HG03432 (cell line): ENCODE measurements at regions not wholly inside any gene's neighbourhood (a gene's known extent, or its start where the extent isn't known, plus 50 kb on each side); places are given as distances from the start of the nearest gene placed in this dataset.
"Not testable (repeated sequence)": the region's sequence is repeated elsewhere in the genome, so short reads cannot be mapped to it uniquely, and the experiment has no call there.

ENCODE experiments used
- ATAC-seq: cut with Tn5 transposase; IDR thresholded peaks from one replicate; pipeline ENCODE4 v1.9.1; 2021; ENCODE audit warnings: mild to moderate bottlenecking, moderate library complexity; ENCODE audit not compliant: unreplicated experiment

DNA sequence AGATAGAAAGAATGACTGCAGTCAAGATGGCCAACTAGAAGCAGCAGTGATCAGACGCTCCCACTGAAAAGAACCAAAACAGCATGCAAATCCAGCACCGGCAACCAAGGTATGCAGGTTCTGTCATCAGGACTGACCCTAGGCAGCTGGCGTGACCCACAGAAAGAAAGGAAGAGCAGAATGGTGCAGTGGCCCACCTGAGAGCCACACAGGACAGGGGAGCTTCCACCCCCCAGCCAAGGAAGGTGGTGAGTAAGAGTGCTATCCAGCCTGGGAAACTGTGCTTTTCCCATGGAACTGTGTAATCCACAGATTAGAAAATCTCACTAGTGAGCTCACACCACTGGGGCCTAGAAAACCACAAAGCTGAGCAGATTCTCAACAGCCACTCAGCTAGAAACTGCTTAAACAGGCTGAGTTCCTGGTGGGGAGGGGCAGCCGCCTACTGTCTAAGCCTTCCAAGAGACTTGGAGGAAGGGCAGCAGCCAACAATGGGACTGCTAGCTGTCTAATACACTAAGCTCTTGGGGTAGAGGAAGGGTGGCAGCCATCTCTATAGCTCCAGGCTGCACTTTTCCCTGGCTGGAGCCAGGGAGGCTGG lies 127.9 kb downstream of the EVA1A start:
- peak; percentile 86 for ATAC-seq

DNA sequence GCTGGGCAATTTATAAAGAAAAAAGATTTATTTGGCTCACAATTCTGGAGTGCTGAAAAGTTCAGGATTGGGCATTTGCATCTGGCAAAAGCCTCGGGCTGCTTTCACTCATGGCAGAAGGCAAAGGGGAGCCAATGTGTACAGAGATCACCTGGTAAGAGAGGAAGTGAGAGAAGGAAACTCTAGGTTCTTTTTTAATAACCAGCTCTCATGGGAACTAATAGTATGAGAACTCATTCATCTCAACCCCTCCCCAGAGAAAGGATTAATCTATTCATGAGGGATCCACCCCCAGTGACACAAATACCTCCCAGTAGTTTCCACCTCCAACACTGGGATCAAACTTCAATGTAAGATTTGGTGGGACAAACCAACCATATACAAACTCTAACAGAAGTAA lies 129.0 kb downstream of the EVA1A start:
- peak; percentile 68 for ATAC-seq

- ATAC-seq = no peak
Measured at GRCh38 chr2:75431276-75431675, 129.5 kb downstream of the EVA1A start.

DNA sequence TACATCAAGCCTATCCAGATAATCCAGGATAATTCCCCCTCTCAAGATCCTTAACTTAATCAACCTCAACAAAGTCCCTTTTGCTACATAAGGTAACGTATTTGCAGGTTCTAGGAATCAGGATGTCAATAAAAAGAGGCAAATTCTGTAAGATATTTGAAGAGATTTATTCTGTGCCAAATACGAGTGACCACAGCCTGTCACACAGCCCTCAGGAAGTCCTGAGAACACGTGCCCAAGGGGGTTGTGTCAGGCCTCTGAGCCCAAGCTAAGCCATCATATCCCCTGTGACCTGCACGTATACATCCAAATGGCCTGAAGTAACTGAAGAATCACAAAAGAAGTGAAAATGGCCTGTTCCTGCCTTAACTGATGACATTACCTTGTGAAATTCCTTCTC lies 130.3 kb downstream of the EVA1A start:
- not testable (repeated sequence) for ATAC-seq

- ATAC-seq = peak; percentile 10
Measured at GRCh38 chr2:75428646-75429443, 131.9 kb downstream of the EVA1A start.

GRCh38 chr2:75428060-75428459 lies 132.7 kb downstream of the EVA1A start:
- no peak for ATAC-seq

GRCh38 chr2:75424936-75425619 lies 135.7 kb downstream of the EVA1A start:
- ATAC-seq = no peak

DNA sequence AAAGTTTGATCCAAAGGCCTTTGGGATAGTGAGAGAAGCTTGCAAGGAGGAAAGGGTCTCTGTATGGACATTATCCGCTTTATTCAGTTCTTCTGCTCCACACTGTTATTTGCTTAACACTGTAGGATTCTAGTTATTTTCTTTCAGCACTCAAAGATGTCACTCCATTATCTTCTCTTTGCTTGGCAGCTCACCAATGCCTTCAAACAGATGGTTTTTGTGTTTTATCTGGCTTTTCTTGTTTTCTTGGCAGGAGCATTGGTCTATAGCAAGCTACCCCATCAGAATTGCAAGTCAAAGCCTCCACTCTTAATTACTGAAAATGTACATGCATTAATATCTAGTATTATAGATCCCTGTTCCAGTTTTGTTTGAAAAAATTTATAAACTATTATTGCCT lies 138.8 kb downstream of the EVA1A start:
- ATAC-seq = no peak

DNA sequence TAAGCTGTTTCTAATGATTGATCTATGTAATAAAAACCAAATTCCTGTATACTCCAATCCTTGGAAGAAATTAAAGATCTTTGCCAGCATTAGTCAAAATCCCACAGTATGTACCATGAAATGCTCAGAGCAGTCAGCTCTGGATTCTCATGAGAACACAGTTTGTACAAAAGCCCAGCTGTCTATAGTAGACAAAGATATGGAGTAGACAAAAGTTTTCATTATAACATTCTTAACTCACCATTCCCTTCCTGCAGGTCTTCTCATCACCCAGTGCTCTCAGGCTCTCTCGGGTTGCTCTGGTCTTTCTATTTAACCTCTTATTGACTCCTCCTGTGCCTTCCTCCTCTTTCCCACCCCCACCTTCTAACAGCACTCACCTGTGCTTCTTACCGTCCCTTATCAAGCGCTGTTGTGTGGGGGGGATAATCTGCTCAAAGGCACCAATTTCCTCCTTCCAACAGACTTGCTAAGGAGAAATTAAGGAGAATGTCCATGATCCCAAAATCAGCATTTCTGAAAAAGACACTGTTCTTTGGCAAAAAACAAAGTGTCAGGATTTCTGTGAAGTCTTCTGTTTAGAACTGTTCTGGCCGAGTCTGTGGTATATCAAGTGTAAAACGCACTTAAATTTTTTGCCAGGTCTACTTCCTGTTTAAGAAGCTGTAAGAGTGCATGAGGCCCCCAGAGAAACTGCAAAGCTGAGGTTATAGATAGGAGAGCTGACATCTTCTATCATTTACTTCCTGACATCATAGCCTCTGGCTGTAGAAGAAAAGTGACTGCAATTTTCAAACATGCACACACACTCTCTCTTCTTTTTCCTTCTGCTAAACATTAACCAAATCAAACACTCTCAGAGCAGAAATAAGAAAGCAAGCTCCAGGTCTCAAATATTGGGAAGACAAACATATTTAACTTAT lies 144.1 kb downstream of the EVA1A start:
- ATAC-seq = peak; percentile 84

DNA sequence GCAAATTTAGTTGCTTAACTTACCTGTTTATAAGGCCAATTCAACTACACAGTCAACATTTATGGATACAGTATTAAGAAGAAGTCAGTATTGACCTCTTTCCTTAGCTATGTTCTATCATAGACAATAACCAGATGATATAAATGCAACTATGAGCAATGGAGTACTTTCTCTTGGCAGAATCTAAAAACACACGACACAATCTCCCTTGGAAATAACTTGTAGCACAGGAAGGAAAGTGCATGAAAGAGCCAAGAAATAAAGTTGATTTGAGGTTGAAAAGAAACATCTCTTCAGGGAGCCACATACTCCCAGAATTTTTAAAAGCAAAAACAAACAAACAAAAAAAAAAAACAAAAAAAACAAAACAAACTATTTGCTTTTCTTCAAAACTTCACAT lies 145.0 kb downstream of the EVA1A start:
- ATAC-seq = no peak

GRCh38 chr2:75415111-75415626 lies 145.6 kb downstream of the EVA1A start:
- no peak for ATAC-seq

- ATAC-seq = no peak
Measured at GRCh38 chr2:75411574-75411973, 149.2 kb downstream of the EVA1A start.

GRCh38 chr2:75410702-75411101 lies 150.0 kb downstream of the EVA1A start:
- no peak for ATAC-seq

DNA sequence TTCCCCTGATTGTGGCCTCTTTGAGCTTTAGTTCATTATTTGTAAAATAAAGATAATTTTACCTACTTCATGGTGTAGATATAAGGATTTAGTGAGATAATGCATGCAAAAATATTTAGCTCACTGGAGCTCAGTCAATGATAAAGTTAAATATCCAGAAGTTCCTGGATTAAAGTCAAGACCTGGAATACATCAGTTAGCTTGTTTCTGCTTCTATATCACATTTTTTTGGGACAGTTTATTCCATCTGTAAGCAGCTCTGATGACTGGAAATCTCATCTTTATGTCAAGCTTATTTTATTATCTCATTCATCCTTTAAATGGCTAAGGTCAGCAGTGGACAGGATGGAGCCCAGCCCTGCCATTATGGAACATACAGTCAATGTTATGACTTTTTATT lies 152.0 kb downstream of the EVA1A start:
- no peak for ATAC-seq

DNA sequence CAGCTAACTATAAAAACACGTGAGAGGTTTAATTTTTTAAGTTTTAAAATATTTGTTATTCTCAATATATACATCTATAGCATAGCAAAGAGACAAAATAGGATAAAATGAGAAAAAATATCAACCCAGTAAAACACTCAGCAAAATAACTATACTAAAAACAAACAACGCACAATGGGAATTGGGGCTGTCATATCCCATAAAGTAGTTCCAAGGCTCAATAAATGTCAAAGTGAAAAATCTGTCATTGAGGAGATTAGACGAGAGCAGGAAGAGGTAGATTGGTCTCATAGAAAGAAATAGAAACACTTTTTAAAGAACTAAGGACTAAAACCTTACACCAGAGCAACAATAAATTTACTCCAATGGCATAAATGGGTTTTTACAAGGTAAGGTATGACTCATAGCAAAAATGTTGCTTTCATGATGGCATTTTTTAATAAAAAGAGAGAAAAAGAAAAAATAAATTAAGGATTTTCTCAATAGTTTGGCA lies 153.7 kb downstream of the EVA1A start:
- ATAC-seq = no peak

DNA sequence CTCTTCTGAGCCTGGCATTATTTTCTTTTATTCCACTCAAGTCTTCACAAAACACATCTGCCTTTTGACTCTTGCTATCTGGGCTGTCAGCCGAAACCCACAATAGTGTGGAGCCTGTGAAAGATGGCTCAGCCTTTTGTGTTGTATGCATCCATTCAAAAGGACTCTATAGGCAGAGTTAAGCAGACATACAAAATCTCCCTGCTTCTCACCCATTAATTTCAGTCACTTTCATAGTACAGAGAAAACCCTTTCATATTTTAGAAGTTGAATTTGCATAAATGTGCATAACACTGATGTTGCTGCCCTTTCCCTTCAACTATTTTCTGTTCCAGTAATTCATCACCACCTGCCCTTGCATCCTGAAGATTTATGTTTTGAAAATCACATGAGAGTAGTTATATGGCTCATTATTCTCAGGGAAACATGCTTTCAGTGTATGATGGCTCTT lies 154.6 kb downstream of the EVA1A start:
- no peak for ATAC-seq

DNA sequence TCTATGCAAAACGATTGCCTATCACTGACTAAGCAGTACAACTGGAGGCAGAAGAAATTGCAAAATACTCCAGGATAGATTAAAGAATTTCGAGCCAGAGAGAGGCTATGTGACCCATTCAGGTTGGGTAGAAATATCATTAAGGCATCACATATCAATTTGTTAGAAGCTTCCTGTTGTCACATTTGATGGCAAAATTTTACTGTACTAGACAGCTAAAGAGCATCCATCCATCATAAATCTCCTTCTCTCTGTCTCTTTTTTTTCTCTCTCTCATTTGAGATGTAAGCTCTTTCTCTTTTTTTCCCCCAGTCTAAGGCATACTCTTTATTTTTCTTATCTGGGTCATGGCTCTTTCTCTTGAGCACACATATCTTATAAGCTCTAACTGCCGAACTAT lies 155.7 kb downstream of the EVA1A start:
- ATAC-seq = no peak

- peak; percentile 92 for ATAC-seq
Measured at GRCh38 chr2:75403991-75404428, 156.7 kb downstream of the EVA1A start.

GRCh38 chr2:75396314-75396713 lies 164.4 kb downstream of the EVA1A start:
- ATAC-seq = no peak

DNA sequence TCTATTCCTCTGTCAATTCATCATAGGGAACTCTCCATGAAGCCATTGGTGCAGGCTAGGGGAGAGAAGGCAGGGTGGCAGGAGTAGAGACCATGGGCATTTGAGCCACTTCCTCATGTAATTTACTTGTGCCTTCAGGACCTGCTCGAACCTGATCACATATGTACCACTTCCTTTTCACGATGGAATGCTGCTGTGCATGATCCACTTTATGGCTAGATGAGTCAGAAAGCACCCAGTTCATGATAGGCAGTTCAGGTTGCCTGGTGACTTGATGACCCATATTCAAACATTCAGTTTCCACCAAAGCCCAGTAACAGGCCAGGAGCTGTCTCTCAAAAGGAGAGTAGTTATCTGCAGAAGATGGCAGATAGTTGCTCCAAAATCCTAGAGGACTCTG lies 166.0 kb downstream of the EVA1A start:
- not testable (repeated sequence) for ATAC-seq
